H1 (cell line): ENCODE measurements at regions not wholly inside any gene's neighbourhood (a gene's known extent, or its start where the extent isn't known, plus 50 kb on each side); places are given as distances from the start of the nearest gene placed in this dataset.

Source experiments
- CTCF ChIA-PET: fragments of 300-600 bp; sonication (Branson Sonifier 250); formaldehyde crosslinking; loops from one replicate; lab custom pipeline; 2021; ENCODE audit not compliant: partially characterized antibody; lab: Charles Lee
- POLR2A ChIA-PET: fragments of 300-600 bp; sonication (Branson Sonifier 250); formaldehyde crosslinking; loops from one replicate; lab custom pipeline; 2021; ENCODE audit warnings: inconsistent platforms; ENCODE audit not compliant: partially characterized antibody; lab: Charles Lee
- DNase-seq, 2 experiments: peaks; one replicate each; pipeline versions ENCODE4 v3.0.0 to v3.0.0-alpha.2; 2010 to 2022; ENCODE audit warnings: low spot score in 2 of 2, low read depth in 1 of 2, mixed read lengths in 1 of 2
- FAIRE-seq: peaks from 2 replicates; lab custom pipeline; 2011; peaks lifted over from hg19 to GRCh38; lab: Jason Lieb, UNC
- H2AFZ ChIP-seq: 2 replicates; pipeline ENCODE4 v1.8.1; 2012; ENCODE audit warnings: low read length, inconsistent platforms
- H2AK5ac ChIP-seq: 2 replicates; pipeline ENCODE4 v1.6.1; 2013; ENCODE audit warnings: low read depth, low read length
- H2BK120ac ChIP-seq: replicated peaks from 2 replicates; pipeline ENCODE3; 2013; ENCODE audit warnings: low read depth, low read length, inconsistent platforms
- H2BK12ac ChIP-seq: 2 replicates; pipeline ENCODE4 v1.6.1; 2013; ENCODE audit warnings: low read depth, low read length
- H2BK15ac ChIP-seq: 2 replicates; pipeline ENCODE4 v1.6.1; 2013; ENCODE audit warnings: low read length
- H2BK20ac ChIP-seq: 2 replicates; pipeline ENCODE4 v1.6.1; 2013; ENCODE audit warnings: low read length
- H2BK5ac ChIP-seq: 2 replicates; pipeline ENCODE4 v1.6.1; 2013; ENCODE audit warnings: low read depth, low read length
- H3K14ac ChIP-seq: 2 replicates; pipeline ENCODE4 v1.6.1; 2013; ENCODE audit warnings: inconsistent platforms; ENCODE audit not compliant: insufficient read length
- H3K18ac ChIP-seq: 2 replicates; pipeline ENCODE4 v1.6.1; 2013; ENCODE audit warnings: low read length; ENCODE audit errors: extremely low read depth
- H3K23ac ChIP-seq: 2 replicates; pipeline ENCODE4 v1.6.1; 2013; ENCODE audit warnings: inconsistent platforms; ENCODE audit not compliant: insufficient read length
- H3K23me2 ChIP-seq: 2 replicates; pipeline ENCODE4 v1.6.1; 2013; ENCODE audit warnings: low read depth, low read length
- H3K27ac ChIP-seq: 2 replicates; pipeline ENCODE4 v1.6.1; 2011; ENCODE audit warnings: low read depth, low read length, inconsistent platforms
- H3K27me3 ChIP-seq, 4 experiments: replicated peaks in 1 of 4; 1 replicate in 1 of 4; 2 replicates in 3 of 4; pipeline versions ENCODE4 v1.6.1 to v1.8.1; 2011 to 2013; ENCODE audit warnings: low read length in 3 of 4, mild to moderate bottlenecking in 3 of 4, inconsistent platforms in 2 of 4, mixed read lengths in 2 of 4, moderate library complexity in 1 of 4; ENCODE audit not compliant: control insufficient read depth in 3 of 4, insufficient read depth in 3 of 4; ENCODE audit errors: extremely low read depth in 1 of 4
- H3K36me3 ChIP-seq, 4 experiments: 2 replicates each; pipeline versions ENCODE4 v1.6.1 to v1.8.1; 2011 to 2013; ENCODE audit warnings: mild to moderate bottlenecking in 4 of 4, low read length in 3 of 4, moderate library complexity in 2 of 4, control low read depth in 1 of 4, inconsistent platforms in 1 of 4; ENCODE audit not compliant: insufficient read depth in 4 of 4, control insufficient read depth in 2 of 4
- H3K4ac ChIP-seq: replicated peaks from 2 replicates; pipeline ENCODE3; 2013; ENCODE audit warnings: low read length, low read depth, mixed read lengths, inconsistent platforms; ENCODE audit not compliant: insufficient read length
- H3K4me1 ChIP-seq, 4 experiments: replicated peaks in 1 of 4; 1 replicate in 1 of 4; 2 replicates in 3 of 4; pipeline versions ENCODE4 v1.6.1 to v1.8.1; 2011 to 2013; ENCODE audit warnings: low read length in 3 of 4, inconsistent platforms in 2 of 4, mixed read lengths in 1 of 4; ENCODE audit not compliant: insufficient read depth in 4 of 4, control insufficient read depth in 3 of 4
- H3K4me2 ChIP-seq, 2 experiments: 2 replicates each; pipeline versions ENCODE4 v1.6.1 to v1.8.1; 2011 to 2013; ENCODE audit warnings: low read depth in 2 of 2, low read length in 2 of 2, control low read depth in 1 of 2, inconsistent platforms in 1 of 2, mild to moderate bottlenecking in 1 of 2; ENCODE audit not compliant: insufficient read depth in 1 of 2
- H3K4me3 ChIP-seq, 4 experiments: fragments of 200-600, 300-600 bp in 1 of 4; sonication (generic), shearing (Covaris generic), sonication (Bioruptor Twin) in 1 of 4; 2 replicates each; pipeline versions ENCODE4 v1.5.1 to v1.8.1; 2011 to 2016; ENCODE audit warnings: low read length in 4 of 4, low read depth in 3 of 4, control low read depth in 2 of 4, inconsistent platforms in 2 of 4, mild to moderate bottlenecking in 2 of 4, mixed read lengths in 1 of 4, moderate library complexity in 1 of 4; ENCODE audit not compliant: insufficient read depth in 2 of 4; ENCODE audit errors: extremely low read depth in 1 of 4
- H3K56ac ChIP-seq: replicated peaks from 2 replicates; pipeline ENCODE3; 2013; ENCODE audit warnings: low read depth, mild to moderate bottlenecking, mixed read lengths, low read length, inconsistent platforms; ENCODE audit not compliant: insufficient read length
- H3K79me1 ChIP-seq: 2 replicates; pipeline ENCODE4 v1.6.1; 2013; ENCODE audit warnings: low read depth, low read length, control low read depth
- H3K79me2 ChIP-seq, 2 experiments: 2 replicates each; pipeline versions ENCODE4 v1.6.1 to v1.8.1; 2012 to 2013; ENCODE audit warnings: low read length in 2 of 2, mild to moderate bottlenecking in 2 of 2, inconsistent platforms in 1 of 2; ENCODE audit not compliant: insufficient read depth in 2 of 2, control insufficient read depth in 1 of 2
- H3K9ac ChIP-seq, 4 experiments: replicated peaks in 1 of 4; 1 replicate in 1 of 4; 2 replicates in 3 of 4; pipeline versions ENCODE4 v1.6.1 to v1.8.1; 2011 to 2013; ENCODE audit warnings: low read depth in 3 of 4, low read length in 3 of 4, control low read depth in 2 of 4, mild to moderate bottlenecking in 2 of 4, moderate library complexity in 2 of 4, inconsistent platforms in 1 of 4; ENCODE audit errors: extremely low read depth in 1 of 4
- H3K9me3 ChIP-seq, 2 experiments: 2 replicates each; pipeline versions ENCODE4 v1.6.1 to v1.8.1; 2012 to 2013; ENCODE audit warnings: mild to moderate bottlenecking in 2 of 2, moderate library complexity in 2 of 2, control low read depth in 1 of 2, inconsistent platforms in 1 of 2, low read depth in 1 of 2, low read length in 1 of 2, mixed read lengths in 1 of 2; ENCODE audit not compliant: insufficient read depth in 2 of 2
- H4K20me1 ChIP-seq, 2 experiments: replicated peaks in 1 of 2; 2 replicates each; pipeline versions ENCODE3 to v1.8.1; 2011 to 2013; ENCODE audit warnings: inconsistent platforms in 2 of 2, low read length in 2 of 2, mild to moderate bottlenecking in 1 of 2; ENCODE audit not compliant: insufficient read depth in 2 of 2, control insufficient read depth in 1 of 2
- H4K5ac ChIP-seq: 2 replicates; pipeline ENCODE4 v1.6.1; 2013; ENCODE audit warnings: low read length, low read depth, mixed read lengths, inconsistent platforms; ENCODE audit not compliant: insufficient read length
- H4K8ac ChIP-seq: 2 replicates; pipeline ENCODE4 v1.8.0; 2013; ENCODE audit warnings: mild to moderate bottlenecking, moderate library complexity, low read length, inconsistent platforms; ENCODE audit not compliant: insufficient read depth; ENCODE audit errors: extremely low read depth
- H4K91ac ChIP-seq: replicated peaks from 2 replicates; pipeline ENCODE3; 2013; ENCODE audit warnings: low read length, mixed read lengths, inconsistent platforms; ENCODE audit not compliant: insufficient read length
- E2F6 ChIP-seq: IDR thresholded peaks from 2 replicates; pipeline ENCODE4 v1.6.1; 2012; ENCODE audit warnings: inconsistent platforms
- EP300 ChIP-seq, 2 experiments: IDR thresholded peaks; 1 replicate in 1 of 2; 2 replicates in 1 of 2; pipeline ENCODE4 v1.6.1; 2011 to 2012; ENCODE audit warnings: low read depth in 2 of 2, low read length in 2 of 2, mild to moderate bottlenecking in 2 of 2, borderline replicate concordance in 1 of 2, inconsistent platforms in 1 of 2, moderate library complexity in 1 of 2
- KDM1A ChIP-seq: fragments of 200-600, 300-600 bp; sonication (generic); IDR thresholded peaks from 2 replicates; pipeline ENCODE4 v1.7.1; 2016; ENCODE audit warnings: mild to moderate bottlenecking, low read length, borderline replicate concordance
- MAX ChIP-seq: IDR thresholded peaks from 2 replicates; pipeline ENCODE4 v1.6.1; 2012; ENCODE audit warnings: inconsistent platforms
- POLR2AphosphoS5 ChIP-seq: IDR thresholded peaks from 2 replicates; pipeline ENCODE4 v1.6.1; 2011; ENCODE audit warnings: low read depth, low read length
- RAD21 ChIP-seq, 2 experiments: IDR thresholded peaks in 1 of 2; conservative IDR thresholded peaks in 1 of 2; 2 replicates each; pipeline ENCODE4 v1.6.1; 2011; ENCODE audit warnings: low read depth in 2 of 2, low read length in 2 of 2, improper control_type of control experiment in 1 of 2, inconsistent platforms in 1 of 2, mild to moderate bottlenecking in 1 of 2, moderate library complexity in 1 of 2
- RBBP5 ChIP-seq: IDR thresholded peaks from 2 replicates; pipeline ENCODE4 v1.7.1; 2012; ENCODE audit warnings: low read depth, mild to moderate bottlenecking, inconsistent platforms, low read length, moderate library complexity, borderline replicate concordance
- RXRA ChIP-seq: IDR thresholded peaks from 2 replicates; pipeline ENCODE4 v1.6.1; 2011; ENCODE audit warnings: low read depth, mild to moderate bottlenecking, low read length, moderate library complexity; ENCODE audit not compliant: insufficient read depth
- SIN3A ChIP-seq, 2 experiments: IDR thresholded peaks in 1 of 2; conservative IDR thresholded peaks in 1 of 2; 2 replicates each; pipeline ENCODE4 v1.6.1; 2011 to 2012; ENCODE audit warnings: low read length in 2 of 2, improper control_type of control experiment in 1 of 2, low read depth in 1 of 2, mild to moderate bottlenecking in 1 of 2
- SUZ12 ChIP-seq: fragments of 200-600 bp; sonication (generic); IDR thresholded peaks from 2 replicates; pipeline ENCODE4 v1.6.1; 2012; ENCODE audit warnings: mild to moderate bottlenecking, inconsistent platforms, low read length, moderate library complexity, mixed read lengths
- ZNF274 ChIP-seq: IDR thresholded peaks from 2 replicates; pipeline ENCODE4 v1.7.0; 2012; ENCODE audit warnings: low read length, borderline replicate concordance; ENCODE audit errors: extremely low read depth
- WGBS, 2 experiments: shearing (Covaris generic) in 1 of 2; methylation state at CpG; one replicate each; pipeline versions ENCODE4 v1.1.6 to v1.1.7; 2013 to 2015; ENCODE audit warnings: low lambda C conversion rate in 2 of 2, mixed read lengths in 2 of 2, inconsistent platforms in 1 of 2, low coverage in 1 of 2, missing lambda C conversion rate in 1 of 2; ENCODE audit not compliant: insufficient replicate concordance in 2 of 2, insufficient coverage in 1 of 2, insufficient read length in 1 of 2; ENCODE audit errors: extremely low coverage in 1 of 2, missing lambda C conversion rate in 1 of 2; 5-methylcytosine and 5-hydroxymethylcytosine counted together

DNA sequence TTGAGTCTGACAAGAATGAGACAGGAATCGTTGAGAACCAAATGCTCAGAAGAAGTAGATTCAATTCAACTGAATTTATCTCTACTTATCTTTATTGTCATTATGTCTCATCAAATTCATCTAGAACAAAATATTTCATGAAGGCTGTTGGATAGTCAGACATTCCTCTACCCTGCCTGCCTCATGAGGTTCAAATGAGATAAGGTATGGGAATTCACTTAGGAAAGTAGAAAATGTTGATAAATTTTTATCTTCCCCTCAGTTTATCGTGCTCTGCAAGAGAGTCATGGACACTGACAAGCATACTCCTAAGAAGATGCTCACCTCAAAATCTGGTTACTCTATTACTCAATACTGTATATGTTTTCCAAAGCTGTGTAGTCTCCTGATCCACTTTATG, 149.7 kb upstream of the CDIN1 start:
- Histone ChIP-seq H3K79me2 (no peaks in the 10 kb centered on the region), H2BK5ac (no peak overlapping the region), H2BK12ac (no peak overlapping the region), H3K9me3 (no peaks in the 10 kb centered on the region), H3K23me2 (no peaks in the 10 kb centered on the region), H3K9ac (no peak overlapping the region), H2BK15ac (no peak overlapping the region), H3K4me1 (peaks cover 0 to 3% (median 2%) of the 10 kb centered on the region in 4 experiments; a peak in 2 of 7 replicates), H3K23ac (no peak overlapping the region), H3K18ac (no peak overlapping the region), H3K56ac (no peak overlapping the region), H3K4me2 (no peak overlapping the region), H4K91ac (no peak overlapping the region), H3K27ac (no peak overlapping the region), H2BK20ac (no peak overlapping the region), H3K79me1 (no peaks in the 10 kb centered on the region), H2BK120ac (no peak overlapping the region), H3K4ac (no peak overlapping the region), H2AFZ (no peak overlapping the region), H3K27me3 (no peaks in the 10 kb centered on the region), H3K36me3 (no peaks in the 10 kb centered on the region), H4K5ac (no peak overlapping the region), H2AK5ac (no peak overlapping the region), H4K8ac (no peak overlapping the region), H4K20me1 (no peaks in the 10 kb centered on the region), H3K4me3 (no peak overlapping the region), H3K14ac (no peak overlapping the region)
- 84% methylated on average over 2 of the region's 2 CpGs; no CpG with 5 or more reads in 1 of the 2 experiments for WGBS, 2 experiments
- ChIA-PET POLR2A (no interaction called here), CTCF (no interaction called here)
- FAIRE-seq (no peak), DNase-seq (no peak)
- TF ChIP-seq RXRA = no peak
- no peak for TF ChIP-seq SIN3A (conservative IDR thresholded peaks at IDR 0.05 in 1 of 2, IDR thresholded peaks at IDR 0.05 in 1 of 2; ENCODE audit: low read depth in 1 of 2, low read length in 2 of 2)
- TF ChIP-seq SUZ12 = no peak
- TF ChIP-seq MAX = no peak
- no peak for TF ChIP-seq RBBP5
- TF ChIP-seq RAD21 (IDR thresholded peaks at IDR 0.05 in 1 of 2, conservative IDR thresholded peaks at IDR 0.05 in 1 of 2; ENCODE audit: low read depth in 2 of 2, low read length in 2 of 2) = no peak
- TF ChIP-seq E2F6 = no peak
- no peak for TF ChIP-seq EP300 (IDR thresholded peaks at IDR 0.05; ENCODE audit: borderline replicate concordance in 1 of 2, low read depth in 2 of 2, low read length in 2 of 2)
- TF ChIP-seq ZNF274 = no peak
- TF ChIP-seq POLR2AphosphoS5 = no peak
- no peak for TF ChIP-seq KDM1A
